ENCODE measurements at regions not wholly inside any gene's neighbourhood (a gene's known extent, or its start where the extent isn't known, plus 50 kb on each side); places are given as distances from the start of the nearest gene placed in this dataset.

- CTCF ChIA-PET, result no interaction called here
- POLR2A ChIA-PET, result no interaction called here
Observed at GRCh38 chr16:6286176-6286575, 1046.5 kb upstream of the RBFOX1 start.

GRCh38 chr16:6284731-6285130 is 1047.9 kb upstream of the RBFOX1 start:
- ChIA-PET CTCF (no interaction called here), POLR2A (no interaction called here)
- Histone ChIP-seq H3K4me1 (ENCODE audit: control insufficient read depth, insufficient read depth, low read length) (no peaks in the 10 kb centered on the region), H3K36me3 (ENCODE audit: control insufficient read depth in 2 of 2, insufficient read depth in 1 of 2, low read length in 2 of 2) (no peaks in the 10 kb centered on the region), H3K27ac (ENCODE audit: extremely low read depth, low read depth, low read length) (no peak overlapping the region), H3K9me3 (ENCODE audit: control insufficient read depth, insufficient read depth, low read depth, low read length) (no peaks in the 10 kb centered on the region), H3K4me3 (ENCODE audit: low read depth, low read length) (no peak overlapping the region)
- TF ChIP-seq YY2 (tag by site-specific recombination; IDR thresholded peaks at IDR 0.05) (no peak), KLF17 (tag by site-specific recombination; IDR thresholded peaks at IDR 0.05) (no peak), ZNF48 (tag by site-specific recombination; IDR thresholded peaks at IDR 0.05) (no peak), ZSCAN18 (tag by site-specific recombination; IDR thresholded peaks at IDR 0.05) (no peak), REST (tag by site-specific recombination; IDR thresholded peaks at IDR 0.05) (no peak)

More at GRCh38 chr16:6286176-6286575, 1046.5 kb upstream of the RBFOX1 start:
- H3K9me3 ChIP-seq (ENCODE audit: control insufficient read depth, insufficient read depth, low read depth, low read length), result no peaks in the 10 kb centered on the region
- no peaks in the 10 kb centered on the region for H3K4me1 ChIP-seq (ENCODE audit: control insufficient read depth, insufficient read depth, low read length)
- no peaks in the 10 kb centered on the region for H3K36me3 ChIP-seq (ENCODE audit: control insufficient read depth in 2 of 2, insufficient read depth in 1 of 2, low read length in 2 of 2)
- no peak for TF ChIP-seq CTCF (tag by site-specific recombination; IDR thresholded peaks at IDR 0.05)
- TF ChIP-seq ZNF580 (tag by site-specific recombination; IDR thresholded peaks at IDR 0.05), result no peak
- TF ChIP-seq TCF7L2 (IDR thresholded peaks at IDR 0.05; ENCODE audit: borderline replicate concordance, low read depth, low read length), result no peak
- TF ChIP-seq ZNF514 (tag by site-specific recombination; IDR thresholded peaks at IDR 0.05), result no peak
- no peak overlapping the region for H3K27ac ChIP-seq (ENCODE audit: extremely low read depth, low read depth, low read length)
- no peak overlapping the region for H3K4me3 ChIP-seq (ENCODE audit: low read depth, low read length)

GRCh38 chr16:6281994-6282393 is 1050.7 kb upstream of the RBFOX1 start:
- Histone ChIP-seq H3K36me3 (ENCODE audit: control insufficient read depth in 2 of 2, insufficient read depth in 1 of 2, low read length in 2 of 2) (no peaks in the 10 kb centered on the region), H3K4me1 (ENCODE audit: control insufficient read depth, insufficient read depth, low read length) (no peaks in the 10 kb centered on the region), H3K9me3 (ENCODE audit: control insufficient read depth, insufficient read depth, low read depth, low read length) (no peaks in the 10 kb centered on the region), H3K27ac (ENCODE audit: extremely low read depth, low read depth, low read length) (no peak overlapping the region), H3K4me3 (ENCODE audit: low read depth, low read length) (no peak overlapping the region)
- ChIA-PET CTCF (interaction anchor here (0.6 kb wide), 1 partner anchor 401 kb away, joined by 4 read pairs; no protein-coding TSS in a partner anchor), POLR2A (no interaction called here)
- no peak for TF ChIP-seq ZNF747 (tag by site-specific recombination; IDR thresholded peaks at IDR 0.05)
- no peak for TF ChIP-seq ZBTB20 (tag by site-specific recombination; IDR thresholded peaks at IDR 0.05)
- TF ChIP-seq ZNF501 (tag by site-specific recombination; IDR thresholded peaks at IDR 0.05), result no peak
- TF ChIP-seq ZNF792 (tag by site-specific recombination; IDR thresholded peaks at IDR 0.05), result no peak
- no peak for TF ChIP-seq IKZF3 (tag by site-specific recombination; IDR thresholded peaks at IDR 0.05)
- TF ChIP-seq ZNF514 (tag by site-specific recombination; IDR thresholded peaks at IDR 0.05), result no peak
- TF ChIP-seq ZFP37 (tag by site-specific recombination; IDR thresholded peaks at IDR 0.05), result no peak
- TF ChIP-seq ZNF16 (tag by site-specific recombination; IDR thresholded peaks at IDR 0.05; ENCODE audit: low read depth), result no peak
- TF ChIP-seq ZNF624 (tag by site-specific recombination; IDR thresholded peaks at IDR 0.05), result no peak
- TF ChIP-seq ZNF37A (tag by site-specific recombination; IDR thresholded peaks at IDR 0.05), result no peak
- no peak for TF ChIP-seq ZNF521 (tag by site-specific recombination; IDR thresholded peaks at IDR 0.05)
- no peak for TF ChIP-seq ZBTB6 (tag by site-specific recombination; IDR thresholded peaks at IDR 0.05)
- no peak for TF ChIP-seq ZNF23 (tag by site-specific recombination; IDR thresholded peaks at IDR 0.05; ENCODE audit: borderline replicate concordance)
- no peak for TF ChIP-seq ZFP41 (tag by site-specific recombination; IDR thresholded peaks at IDR 0.05; ENCODE audit: borderline replicate concordance)
- no peak for TF ChIP-seq SP2 (tag by site-specific recombination; IDR thresholded peaks at IDR 0.05)

Measured in HEK293 (cell line).